ENCODE measurements at regions not wholly inside any gene's neighbourhood (a gene's known extent, or its start where the extent isn't known, plus 50 kb on each side); places are given as distances from the start of the nearest gene placed in this dataset.

- no peak for TF ChIP-seq ZNF274 (IDR thresholded peaks at IDR 0.05; ENCODE audit: borderline replicate concordance, low read depth, low read length)
- TF ChIP-seq CTCF (IDR thresholded peaks at IDR 0.05 in 2 of 3, conservative IDR thresholded peaks at IDR 0.05 in 1 of 3; ENCODE audit: insufficient read depth in 2 of 3, low read depth in 1 of 3, low read length in 3 of 3), result no peak
- no peak for TF ChIP-seq CHD1 (IDR thresholded peaks at IDR 0.05; ENCODE audit: low read length)
- TF ChIP-seq CBX3 (IDR thresholded peaks at IDR 0.05; ENCODE audit: borderline replicate concordance in 1 of 2, low read length in 2 of 2), result no peak
Observed at GRCh38 chr17:65364438-65364837, 197.0 kb downstream of the AXIN2 start.
